Fibroblast of lung (primary cell): ENCODE measurements at regions not wholly inside any gene's neighbourhood (a gene's known extent, or its start where the extent isn't known, plus 50 kb on each side); places are given as distances from the start of the nearest gene placed in this dataset.
A peak's percentile ranks its signal among the peaks of the same experiment; 100 is the strongest.

ENCODE experiments used
- DNase-seq, 2 donors: peaks; one replicate each; pipeline versions ENCODE4 v3.0.0 to v3.0.0-alpha.2; 2010; ENCODE audit warnings: low read depth in 2 of 2
- H2AFZ ChIP-seq: 2 replicates; pipeline ENCODE4 v1.5.1; 2012; ENCODE audit warnings: low read length, control low read depth, inconsistent platforms
- H3K27ac ChIP-seq: 2 replicates; pipeline ENCODE4 v1.5.1; 2011; ENCODE audit warnings: low read length, control low read depth; ENCODE audit not compliant: insufficient read depth
- H3K27me3 ChIP-seq: 2 replicates; pipeline ENCODE4 v1.5.1; 2011; ENCODE audit warnings: mild to moderate bottlenecking, low read length; ENCODE audit not compliant: control insufficient read depth, insufficient read depth
- H3K36me3 ChIP-seq: 2 replicates; pipeline ENCODE4 v1.5.1; 2011; ENCODE audit warnings: low read length; ENCODE audit not compliant: control insufficient read depth, insufficient read depth
- H3K4me1 ChIP-seq: 2 replicates; pipeline ENCODE4 v1.5.1; 2011; ENCODE audit warnings: low read length; ENCODE audit not compliant: control insufficient read depth, insufficient read depth; ENCODE audit errors: extremely low read depth
- H3K4me2 ChIP-seq: 2 replicates; pipeline ENCODE4 v1.5.1; 2011; ENCODE audit warnings: low read length, control low read depth; ENCODE audit not compliant: insufficient read depth; ENCODE audit errors: extremely low read depth
- H3K4me3 ChIP-seq, 4 experiments: fragments of 200-600 bp in 1 of 4; sonication (generic) in 1 of 4; replicated peaks in 1 of 4; 2 replicates each; pipeline ENCODE4 v1.5.1; 2011 to 2016; ENCODE audit warnings: low read length in 4 of 4, low read depth in 3 of 4, mild to moderate bottlenecking in 3 of 4, control low read depth in 2 of 4, inconsistent platforms in 1 of 4, mixed read lengths in 1 of 4; ENCODE audit not compliant: insufficient read depth in 1 of 4; ENCODE audit errors: control extremely low read depth in 1 of 4
- H3K79me2 ChIP-seq: 2 replicates; pipeline ENCODE4 v1.5.1; 2012; ENCODE audit warnings: mild to moderate bottlenecking, low read length, inconsistent platforms; ENCODE audit not compliant: control insufficient read depth, insufficient read depth
- H3K9ac ChIP-seq: 2 replicates; pipeline ENCODE4 v1.5.1; 2011; ENCODE audit warnings: mild to moderate bottlenecking, low read length, control low read depth; ENCODE audit not compliant: insufficient read depth
- H3K9me3 ChIP-seq: 2 replicates; pipeline ENCODE4 v1.5.1; 2012; ENCODE audit warnings: low read depth, low read length; ENCODE audit not compliant: control insufficient read depth, insufficient read depth
- H4K20me1 ChIP-seq: 2 replicates; pipeline ENCODE4 v1.5.1; 2011; ENCODE audit warnings: low read length; ENCODE audit not compliant: control insufficient read depth, insufficient read depth; ENCODE audit errors: extremely low read depth
- CTCF ChIP-seq, 2 donors: IDR thresholded peaks in 1 of 2; conservative IDR thresholded peaks in 1 of 2; 1 replicate in 1 of 2; 2 replicates in 1 of 2; pipeline ENCODE4 v1.5.1; 2011 to 2012; ENCODE audit warnings: low read length in 2 of 2, control low read depth in 1 of 2, inconsistent platforms in 1 of 2, low read depth in 1 of 2, mild to moderate bottlenecking in 1 of 2
- EZH2 ChIP-seq: IDR thresholded peaks from 2 replicates; pipeline ENCODE4 v1.5.1; 2012; ENCODE audit warnings: low read length, control low read depth, mild to moderate bottlenecking; ENCODE audit errors: missing control alignments

- no peak overlapping the region for H3K27ac ChIP-seq
- H3K9ac ChIP-seq: no peak overlapping the region
- H3K79me2 ChIP-seq: no peaks in the 10 kb centered on the region
- H3K4me1 ChIP-seq: peaks cover 5% of the 10 kb centered on the region
- no peak overlapping the region for H3K4me2 ChIP-seq
- no peaks in the 10 kb centered on the region for H3K36me3 ChIP-seq
- TF ChIP-seq EZH2: no peak
- TF ChIP-seq CTCF (conservative IDR thresholded peaks at IDR 0.05 in 1 of 2, IDR thresholded peaks at IDR 0.05 in 1 of 2; ENCODE audit: low read depth in 1 of 2, low read length in 2 of 2): no peak
- no peak overlapping the region for H2AFZ ChIP-seq
- H3K9me3 ChIP-seq: no peaks in the 10 kb centered on the region
- H3K27me3 ChIP-seq: no peaks in the 10 kb centered on the region
- no peak for DNase-seq
- no peaks in the 10 kb centered on the region for H4K20me1 ChIP-seq
- H3K4me3 ChIP-seq: no peak overlapping the region
Measured at GRCh38 chr6:148286563-148286962, 56.1 kb upstream of the SASH1 start.

GRCh38 chr6:148287623-148288333, 54.9 kb upstream of the SASH1 start:
- H3K27me3 ChIP-seq: no peaks in the 10 kb centered on the region
- H3K79me2 ChIP-seq: no peaks in the 10 kb centered on the region
- no peak overlapping the region for H3K4me2 ChIP-seq
- H3K9ac ChIP-seq: no peak overlapping the region
- no peaks in the 10 kb centered on the region for H4K20me1 ChIP-seq
- no peaks in the 10 kb centered on the region for H3K36me3 ChIP-seq
- no peak overlapping the region for H3K4me3 ChIP-seq
- H3K4me1 ChIP-seq: peaks cover 5% of the 10 kb centered on the region
- H3K9me3 ChIP-seq: no peaks in the 10 kb centered on the region
- TF ChIP-seq EZH2 (no peak), CTCF (conservative IDR thresholded peaks at IDR 0.05 in 1 of 2, IDR thresholded peaks at IDR 0.05 in 1 of 2; ENCODE audit: low read depth in 1 of 2, low read length in 2 of 2) (no peak)
- no peak overlapping the region for H3K27ac ChIP-seq
- DNase-seq: peak in 1 of 2 donors; percentile 23
- no peak overlapping the region for H2AFZ ChIP-seq

GRCh38 chr6:148288541-148288940, 54.1 kb upstream of the SASH1 start:
- Histone ChIP-seq H2AFZ (peak overlapping the region; percentile 5), H3K9me3 (no peaks in the 10 kb centered on the region), H3K79me2 (no peaks in the 10 kb centered on the region), H3K4me1 (peaks cover 5% of the 10 kb centered on the region), H3K27me3 (no peaks in the 10 kb centered on the region), H4K20me1 (no peaks in the 10 kb centered on the region), H3K9ac (no peak overlapping the region), H3K27ac (no peak overlapping the region), H3K4me2 (no peak overlapping the region), H3K36me3 (no peaks in the 10 kb centered on the region), H3K4me3 (no peak overlapping the region)
- DNase-seq: no peak
- TF ChIP-seq EZH2 (no peak), CTCF (conservative IDR thresholded peaks at IDR 0.05 in 1 of 2, IDR thresholded peaks at IDR 0.05 in 1 of 2; ENCODE audit: low read depth in 1 of 2, low read length in 2 of 2) (no peak)
